Vagina (tissue), 2 donors: ENCODE measurements at regions not wholly inside any gene's neighbourhood (a gene's known extent, or its start where the extent isn't known, plus 50 kb on each side); places are given as distances from the start of the nearest gene placed in this dataset.

ENCODE experiments used
- CTCF ChIP-seq, 3 experiments: fragments of 450-650 bp in 2 of 3; fragments of 200-600 bp in 1 of 3; sonication (generic) in 1 of 3; IDR thresholded peaks; one replicate each; pipeline ENCODE4 v1.5.1; 2017 to 2019; ENCODE audit warnings: antibody characterized with exemption in 3 of 3, mild to moderate bottlenecking in 2 of 3, moderate library complexity in 2 of 3
- POLR2AphosphoS5 ChIP-seq, 2 donors: sonication (generic); formaldehyde crosslinking; IDR thresholded peaks; one replicate each; pipeline ENCODE4 v1.9.0; 2017; ENCODE audit warnings: antibody characterized with exemption in 2 of 2, mild to moderate bottlenecking in 2 of 2, low read depth in 1 of 2; ENCODE audit not compliant: insufficient read depth in 1 of 2

DNA sequence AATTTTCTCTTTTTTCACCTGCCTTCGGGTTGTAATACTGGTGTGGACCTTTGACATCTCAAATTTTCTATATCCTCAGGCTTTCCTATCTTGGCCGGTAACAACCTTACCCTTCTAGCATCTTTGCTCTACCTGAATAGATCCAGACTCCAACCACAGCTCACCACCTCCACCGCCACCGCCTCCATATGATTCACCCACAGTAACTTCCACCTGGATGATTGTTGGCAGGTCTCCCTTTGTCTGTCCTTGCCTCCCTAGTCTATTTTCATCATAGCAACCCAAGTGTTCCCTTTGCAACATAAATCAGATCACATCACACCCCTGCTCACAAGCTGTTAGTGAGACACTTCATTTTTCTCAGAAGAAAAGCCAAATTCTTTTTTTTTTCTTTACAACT lies 525.8 kb upstream of the POU3F2 start:
- no peak for TF ChIP-seq CTCF (IDR thresholded peaks at IDR 0.05)
- no peak for TF ChIP-seq POLR2AphosphoS5 (IDR thresholded peaks at IDR 0.05; ENCODE audit: insufficient read depth in 1 of 2, low read depth in 1 of 2)
